Adrenal gland (tissue), 9 donors: ENCODE measurements at regions not wholly inside any gene's neighbourhood (a gene's known extent, or its start where the extent isn't known, plus 50 kb on each side); places are given as distances from the start of the nearest gene placed in this dataset.
"Not testable (repeated sequence)": the region's sequence is repeated elsewhere in the genome, so short reads cannot be mapped to it uniquely, and the experiment has no call there.

Source experiments
- DNase-seq, 7 donors: peaks; one replicate each; pipeline ENCODE4 v3.0.0-alpha.2; 2019 to 2020
- H3K27ac ChIP-seq, 5 donors: fragments of 200-600 bp; sonication (generic) in 4 of 5; 1 replicate in 3 of 5; 2 replicates in 2 of 5; pipeline versions ENCODE4 v1.5.1 to v1.8.0; 2016 to 2020; ENCODE audit warnings: mild to moderate bottlenecking in 1 of 5
- H3K27me3 ChIP-seq: fragments of 200-600 bp; 2 replicates; pipeline ENCODE4 v1.8.0; 2021
- H3K36me3 ChIP-seq, 2 donors: fragments of 200-600 bp; replicated peaks in 1 of 2; 1 replicate in 1 of 2; 2 replicates in 1 of 2; pipeline versions ENCODE4 v1.5.1 to v1.8.0; 2018 to 2022
- H3K4me1 ChIP-seq, 2 donors: fragments of 200-600 bp; replicated peaks in 1 of 2; 1 replicate in 1 of 2; 2 replicates in 1 of 2; pipeline versions ENCODE4 v1.5.1 to v1.8.0; 2018 to 2021
- H3K4me3 ChIP-seq, 4 donors: fragments of 200-600 bp; sonication (generic) in 3 of 4; one replicate each; pipeline ENCODE4 v1.5.1; 2016 to 2018
- H3K9me3 ChIP-seq, 3 donors: fragments of 200-600 bp; sonication (generic) in 1 of 3; replicated peaks in 1 of 3; 1 replicate in 2 of 3; 2 replicates in 1 of 3; pipeline versions ENCODE4 v1.5.1 to v1.8.0; 2016 to 2021
- POLR2A ChIP-seq, 2 donors: fragments of 450-650 bp; IDR thresholded peaks; one replicate each; pipeline ENCODE4 v1.6.1; 2017; ENCODE audit warnings: antibody characterized with exemption in 2 of 2, mild to moderate bottlenecking in 2 of 2, moderate library complexity in 1 of 2
- WGBS, 4 donors: extraction: QIAGEN DNeasy Blood & Tissue Kit in 2 of 4; methylation state at CpG; one replicate each; pipeline versions ENCODE4 v1.1.5 to v1.1.7; 2013 to 2017; 5-methylcytosine and 5-hydroxymethylcytosine counted together
- intact Hi-C, 2 donors: fragments of 100-400 bp; cut with DNase I; formaldehyde crosslinking; loops; one replicate each; pipeline versions ENCODE4 v1.14.1 to v1.15.0; 2022 to 2023
- TF ChIP-seq, protein P1 (sequence below), 6 experiments: fragments of 450-650 bp in 4 of 6; fragments of 200-600 bp in 2 of 6; sonication (generic) in 1 of 6; IDR thresholded peaks; 1 replicate in 5 of 6; 2 replicates in 1 of 6; pipeline versions ENCODE4 v1.5.1 to v1.8.0; 2016 to 2021; ENCODE audit warnings: antibody characterized with exemption in 6 of 6, mild to moderate bottlenecking in 2 of 6, moderate library complexity in 1 of 6
- donor health status: healthy with polysubstance abuse.
- donor health status: Bipolar disorder and iron deficiency.
- donor health status: DM: yes; HTN: yes; CAD: no.
- donor health status: DM: no; HTN: no; CAD: no.
- donor health status: DM: no; HTN: no; CAD: no.

DNA sequence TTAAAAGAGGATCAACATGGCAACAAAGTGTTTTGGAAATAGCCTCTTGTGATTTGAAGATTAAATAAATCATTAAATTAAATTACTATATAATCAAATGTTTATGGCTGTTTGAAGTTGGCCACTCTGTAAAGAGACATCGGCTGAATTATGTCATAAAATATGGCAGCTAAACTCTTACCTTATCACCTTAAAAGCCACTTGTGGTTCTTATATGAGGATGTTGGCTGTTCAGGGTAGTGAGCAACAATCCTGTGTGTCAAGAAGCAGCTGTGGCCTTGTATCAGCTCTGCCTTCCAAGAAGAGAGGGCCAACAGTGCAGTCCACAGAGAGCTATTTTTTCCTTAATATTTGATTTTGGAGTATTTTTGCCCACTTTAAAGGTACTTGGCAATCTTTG, 113.4 kb upstream of the CDK6 start:
- Histone ChIP-seq H3K4me1 (no peaks in the 10 kb centered on the region), H3K4me3 (no peak overlapping the region), H3K36me3 (no peaks in the 10 kb centered on the region), H3K27ac (no peak overlapping the region), H3K9me3 (no peaks in the 10 kb centered on the region), H3K27me3 (no peaks in the 10 kb centered on the region)
- DNase-seq: no peak
- TF ChIP-seq POLR2A (IDR thresholded peaks at IDR 0.05): no peak
- TF ChIP-seq, protein P1, sequence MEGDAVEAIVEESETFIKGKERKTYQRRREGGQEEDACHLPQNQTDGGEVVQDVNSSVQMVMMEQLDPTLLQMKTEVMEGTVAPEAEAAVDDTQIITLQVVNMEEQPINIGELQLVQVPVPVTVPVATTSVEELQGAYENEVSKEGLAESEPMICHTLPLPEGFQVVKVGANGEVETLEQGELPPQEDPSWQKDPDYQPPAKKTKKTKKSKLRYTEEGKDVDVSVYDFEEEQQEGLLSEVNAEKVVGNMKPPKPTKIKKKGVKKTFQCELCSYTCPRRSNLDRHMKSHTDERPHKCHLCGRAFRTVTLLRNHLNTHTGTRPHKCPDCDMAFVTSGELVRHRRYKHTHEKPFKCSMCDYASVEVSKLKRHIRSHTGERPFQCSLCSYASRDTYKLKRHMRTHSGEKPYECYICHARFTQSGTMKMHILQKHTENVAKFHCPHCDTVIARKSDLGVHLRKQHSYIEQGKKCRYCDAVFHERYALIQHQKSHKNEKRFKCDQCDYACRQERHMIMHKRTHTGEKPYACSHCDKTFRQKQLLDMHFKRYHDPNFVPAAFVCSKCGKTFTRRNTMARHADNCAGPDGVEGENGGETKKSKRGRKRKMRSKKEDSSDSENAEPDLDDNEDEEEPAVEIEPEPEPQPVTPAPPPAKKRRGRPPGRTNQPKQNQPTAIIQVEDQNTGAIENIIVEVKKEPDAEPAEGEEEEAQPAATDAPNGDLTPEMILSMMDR (IDR thresholded peaks at IDR 0.05): no peak
- WGBS, 4 donors: 54 to 89% (median 59%) methylated on average over 1 of the region's 1 CpG
- intact Hi-C loops: no loop called here

DNA sequence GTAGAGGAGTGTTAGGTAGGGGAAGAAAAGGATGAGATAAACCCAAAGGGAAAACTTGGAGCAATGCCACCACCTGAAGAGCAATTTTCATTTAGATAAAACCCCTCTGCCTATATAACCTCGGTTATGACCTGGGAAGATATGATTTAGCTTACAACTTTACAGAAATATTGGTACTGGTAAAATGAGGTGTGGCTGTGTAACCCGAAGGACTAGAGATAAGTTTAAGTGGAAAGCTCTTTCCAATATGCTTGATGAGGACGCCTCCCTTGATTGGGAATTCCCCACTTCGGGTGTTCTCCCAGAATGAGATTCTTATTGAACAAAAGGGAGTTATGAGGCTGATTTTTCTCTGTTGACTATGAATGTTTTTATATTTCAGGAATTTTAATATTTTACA, 109.5 kb upstream of the CDK6 start:
- 72 to 86% (median 79%) methylated on average over 4 of the region's 4 CpGs for WGBS, 4 donors
- DNase-seq: no peak
- Histone ChIP-seq H3K27me3 (no peaks in the 10 kb centered on the region), H3K36me3 (no peaks in the 10 kb centered on the region), H3K9me3 (no peaks in the 10 kb centered on the region), H3K4me1 (no peaks in the 10 kb centered on the region), H3K4me3 (no peak overlapping the region), H3K27ac (no peak overlapping the region)
- no peak for TF ChIP-seq POLR2A (IDR thresholded peaks at IDR 0.05)
- TF ChIP-seq, protein P1 (IDR thresholded peaks at IDR 0.05): no peak
- intact Hi-C loops: no loop called here

DNA sequence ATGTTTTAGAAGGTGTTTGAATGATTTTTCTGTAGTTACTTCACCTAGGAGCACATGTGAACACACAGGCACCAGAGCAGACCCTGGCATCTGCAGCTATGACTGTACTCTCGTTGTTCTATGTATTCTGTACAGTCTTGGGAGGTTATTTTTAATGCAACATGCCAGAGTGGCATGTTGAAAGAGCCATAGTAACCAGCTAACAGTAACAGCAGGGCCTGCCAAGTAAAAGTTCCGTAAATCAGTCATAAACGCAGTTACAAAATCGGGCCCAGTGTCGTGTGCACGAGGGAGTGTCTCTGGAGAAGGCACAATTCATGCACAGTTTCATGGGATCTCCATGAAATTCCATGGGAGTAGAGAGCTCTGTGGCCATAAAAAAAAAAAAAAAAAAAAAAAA, 108.3 kb upstream of the CDK6 start:
- no peak for DNase-seq
- Histone ChIP-seq H3K27ac (no peak overlapping the region), H3K27me3 (no peaks in the 10 kb centered on the region), H3K4me3 (no peak overlapping the region), H3K9me3 (no peaks in the 10 kb centered on the region), H3K36me3 (no peaks in the 10 kb centered on the region), H3K4me1 (no peaks in the 10 kb centered on the region)
- no peak for TF ChIP-seq POLR2A (IDR thresholded peaks at IDR 0.05)
- TF ChIP-seq, protein P1 (IDR thresholded peaks at IDR 0.05): no peak
- intact Hi-C loops: no loop called here
- 71 to 78% (median 75%) methylated on average over 6 of the region's 6 CpGs for WGBS, 4 donors

DNA sequence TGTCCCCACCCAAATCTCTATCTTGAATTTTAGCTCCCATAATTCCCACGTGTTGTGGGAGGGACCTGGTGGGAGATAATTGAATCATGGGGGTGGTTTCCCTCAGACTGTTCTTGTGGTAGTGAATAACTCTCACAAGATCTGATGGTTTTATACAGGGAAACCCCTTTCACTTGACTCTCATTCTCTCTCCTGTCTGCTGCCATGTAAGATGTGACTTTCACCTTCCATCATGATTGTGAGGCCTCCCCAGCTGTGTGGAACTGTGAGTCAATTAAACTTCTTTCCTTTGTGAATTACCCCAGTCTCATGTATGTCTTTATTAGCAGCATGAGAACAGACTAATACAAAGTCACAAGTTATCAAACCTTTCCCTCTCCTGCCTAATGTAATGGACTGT, 106.3 kb upstream of the CDK6 start:
- 38 to 53% (median 50%) methylated on average over 1 of the region's 1 CpG for WGBS, 4 donors
- H3K36me3 ChIP-seq, H3K27ac ChIP-seq, intact Hi-C loops, H3K27me3 ChIP-seq, H3K9me3 ChIP-seq, H3K4me1 ChIP-seq, H3K4me3 ChIP-seq, DNase-seq: not testable (repeated sequence)

DNA sequence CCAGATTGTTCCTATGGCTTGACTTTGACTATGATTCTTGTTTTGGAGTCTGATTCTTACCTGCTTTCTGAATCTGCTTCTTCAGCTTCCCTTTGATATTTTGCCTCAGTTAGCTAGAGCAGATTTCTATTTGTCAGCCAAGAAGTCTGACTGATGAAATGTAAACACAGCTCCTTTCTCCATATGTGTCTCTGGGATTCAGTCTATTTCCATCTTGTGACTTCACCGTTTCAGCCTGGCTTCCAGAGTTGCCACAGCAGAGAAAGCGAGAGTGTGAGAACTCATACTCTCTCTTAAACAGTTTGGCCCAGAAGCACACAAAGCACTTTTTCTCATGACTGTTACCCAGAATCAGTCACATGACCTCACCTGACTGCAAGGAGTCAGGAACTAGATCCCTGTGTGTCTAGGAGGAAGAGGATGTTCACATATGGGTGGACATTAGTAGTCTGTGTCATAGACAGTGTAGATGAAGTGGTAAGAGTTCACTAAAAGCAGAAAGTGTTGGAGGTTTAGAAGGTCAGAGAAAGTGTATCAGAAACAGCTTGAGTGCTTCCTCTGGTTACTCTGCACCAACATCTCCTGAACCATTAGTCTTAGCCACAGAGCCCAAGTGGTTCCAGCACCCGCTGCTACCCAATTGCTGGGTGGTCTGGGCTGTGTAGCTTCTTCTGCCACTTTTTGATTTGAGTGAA, 103.4 kb upstream of the CDK6 start:
- no peaks in the 10 kb centered on the region for H3K9me3 ChIP-seq
- TF ChIP-seq, protein P1 (IDR thresholded peaks at IDR 0.05): no peak
- no peak for TF ChIP-seq POLR2A (IDR thresholded peaks at IDR 0.05)
- no peak overlapping the region for H3K4me3 ChIP-seq
- 64 to 87% (median 72%) methylated on average over 3 of the region's 3 CpGs for WGBS, 4 donors
- DNase-seq: no peak
- no peaks in the 10 kb centered on the region for H3K27me3 ChIP-seq
- intact Hi-C loops: no loop called here
- no peaks in the 10 kb centered on the region for H3K36me3 ChIP-seq
- H3K4me1 ChIP-seq: no peaks in the 10 kb centered on the region
- H3K27ac ChIP-seq: no peak overlapping the region
